H9 (cell line): ENCODE measurements at regions not wholly inside any gene's neighbourhood (a gene's known extent, or its start where the extent isn't known, plus 50 kb on each side); places are given as distances from the start of the nearest gene placed in this dataset.

ENCODE experiments used
- DNase-seq: peaks from one replicate; pipeline ENCODE4 v3.0.0-alpha.2; 2017
- H2AFZ ChIP-seq: one replicate; pipeline ENCODE4 v1.6.1; 2013; ENCODE audit warnings: mild to moderate bottlenecking, low read length, control low read depth, moderate library complexity
- H2AK5ac ChIP-seq: 2 replicates; pipeline ENCODE4 v1.6.1; 2013; ENCODE audit warnings: low read length, control low read depth, mixed read lengths; ENCODE audit not compliant: insufficient read length
- H2BK120ac ChIP-seq: one replicate; pipeline ENCODE4 v1.6.1; 2013; ENCODE audit warnings: low read depth, mild to moderate bottlenecking, low read length, control low read depth, inconsistent platforms; ENCODE audit not compliant: poor library complexity, severe bottlenecking
- H2BK12ac ChIP-seq: 2 replicates; pipeline ENCODE4 v1.6.1; 2013; ENCODE audit warnings: low read length, control low read depth, mixed read lengths, low read depth; ENCODE audit not compliant: insufficient read length
- H2BK15ac ChIP-seq: 2 replicates; pipeline ENCODE4 v1.6.1; 2013; ENCODE audit warnings: low read depth, low read length, control low read depth
- H2BK20ac ChIP-seq: one replicate; pipeline ENCODE4 v1.6.1; 2013; ENCODE audit warnings: low read depth, mild to moderate bottlenecking, low read length, control low read depth, inconsistent platforms; ENCODE audit not compliant: poor library complexity, severe bottlenecking
- H2BK5ac ChIP-seq: 2 replicates; pipeline ENCODE4 v1.6.1; 2013; ENCODE audit warnings: low read length, control low read depth, mixed read lengths; ENCODE audit not compliant: insufficient read length
- H3K14ac ChIP-seq: 2 replicates; pipeline ENCODE4 v1.6.1; 2013; ENCODE audit warnings: low read length, control low read depth; ENCODE audit not compliant: insufficient read depth
- H3K18ac ChIP-seq: 2 replicates; pipeline ENCODE4 v1.6.1; 2013; ENCODE audit warnings: low read depth, mild to moderate bottlenecking, mixed read lengths, low read length, control low read depth; ENCODE audit not compliant: insufficient read length
- H3K23ac ChIP-seq: 2 replicates; pipeline ENCODE4 v1.6.1; 2013; ENCODE audit warnings: low read length, control low read depth, mixed read lengths, low read depth; ENCODE audit not compliant: insufficient read length
- H3K23me2 ChIP-seq: 2 replicates; pipeline ENCODE4 v1.6.1; 2013; ENCODE audit warnings: low read depth, mild to moderate bottlenecking, mixed read lengths, low read length, control low read depth; ENCODE audit not compliant: insufficient read length, poor library complexity, severe bottlenecking
- H3K27ac ChIP-seq: 2 replicates; pipeline ENCODE4 v1.5.1; 2013; ENCODE audit warnings: low read length, control low read depth, mixed read lengths, low read depth; ENCODE audit not compliant: insufficient read length
- H3K27me3 ChIP-seq: 2 replicates; pipeline ENCODE4 v1.6.1; 2013; ENCODE audit warnings: low read length, control low read depth, inconsistent platforms; ENCODE audit not compliant: insufficient read depth
- H3K4ac ChIP-seq: 2 replicates; pipeline ENCODE4 v1.6.1; 2013; ENCODE audit warnings: low read depth, mild to moderate bottlenecking, control low read depth, inconsistent platforms, low read length, moderate library complexity
- H3K4me1 ChIP-seq: 2 replicates; pipeline ENCODE4 v1.6.1; 2013; ENCODE audit warnings: low read length, control low read depth, inconsistent platforms; ENCODE audit not compliant: insufficient read depth
- H3K4me2 ChIP-seq: 2 replicates; pipeline ENCODE4 v1.6.1; 2013; ENCODE audit warnings: low read length, control low read depth, mixed read lengths; ENCODE audit not compliant: insufficient read length, insufficient read depth
- H3K56ac ChIP-seq: 2 replicates; pipeline ENCODE4 v1.6.1; 2013; ENCODE audit warnings: low read depth, mild to moderate bottlenecking, mixed read lengths, low read length, control low read depth; ENCODE audit not compliant: insufficient read length
- H3K79me1 ChIP-seq: 2 replicates; pipeline ENCODE4 v1.6.1; 2013; ENCODE audit warnings: low read depth, mild to moderate bottlenecking, moderate library complexity, low read length, control low read depth, inconsistent platforms; ENCODE audit not compliant: insufficient read depth, poor library complexity, severe bottlenecking
- H3K79me2 ChIP-seq: 2 replicates; pipeline ENCODE4 v1.6.1; 2013; ENCODE audit warnings: low read length, control low read depth, inconsistent platforms; ENCODE audit not compliant: insufficient read depth
- H3K9ac ChIP-seq: 2 replicates; pipeline ENCODE4 v1.6.1; 2013; ENCODE audit warnings: low read length, control low read depth, mixed read lengths; ENCODE audit not compliant: insufficient read length; ENCODE audit errors: extremely low read depth
- H3K9me3 ChIP-seq: one replicate; pipeline ENCODE4 v1.6.1; 2013; ENCODE audit warnings: low read depth, low read length, inconsistent platforms; ENCODE audit not compliant: control insufficient read depth
- H3T11ph ChIP-seq: one replicate; pipeline ENCODE4 v1.6.1; 2013; ENCODE audit warnings: mild to moderate bottlenecking, low read length, control low read depth, inconsistent platforms
- H4K20me1 ChIP-seq: one replicate; pipeline ENCODE4 v1.6.1; 2013; ENCODE audit not compliant: control insufficient read depth, insufficient read length, insufficient read depth
- H4K5ac ChIP-seq: 2 replicates; pipeline ENCODE4 v1.6.1; 2013; ENCODE audit warnings: low read depth, mild to moderate bottlenecking, mixed read lengths, low read length, control low read depth; ENCODE audit not compliant: insufficient read length
- H4K8ac ChIP-seq: replicated peaks from 2 replicates; pipeline ENCODE4 v1.6.1; 2013; ENCODE audit warnings: low read length, control low read depth, mixed read lengths, low read depth; ENCODE audit not compliant: insufficient read length
- H4K91ac ChIP-seq: 2 replicates; pipeline ENCODE4 v1.6.1; 2013; ENCODE audit warnings: low read depth, mild to moderate bottlenecking, moderate library complexity, mixed read lengths, low read length, control low read depth; ENCODE audit not compliant: insufficient read length
- H3K27ac Mint-ChIP-seq, 3 experiments: 2 replicates in 2 of 3; 3 replicates in 1 of 3; pipeline ENCODE4 v1.8.0; 2020 to 2021; ENCODE audit warnings: mixed read lengths in 3 of 3, mild to moderate bottlenecking in 1 of 3, moderate library complexity in 1 of 3
- H3K27me3 Mint-ChIP-seq: 2 replicates; pipeline ENCODE4 v1.8.0; 2021; ENCODE audit warnings: low read depth, mild to moderate bottlenecking, moderate library complexity, mixed read lengths
- H3K36me3 Mint-ChIP-seq, 3 experiments: 2 replicates in 2 of 3; 3 replicates in 1 of 3; pipeline ENCODE4 v1.8.0; 2020 to 2021; ENCODE audit warnings: low read depth in 3 of 3, mixed read lengths in 3 of 3; ENCODE audit not compliant: insufficient read depth in 1 of 3
- H3K4me1 Mint-ChIP-seq, 2 experiments: 2 replicates each; pipeline ENCODE4 v1.8.0; 2020; ENCODE audit warnings: mixed read lengths in 2 of 2
- H3K4me3 Mint-ChIP-seq, 2 experiments: 2 replicates in 1 of 2; 3 replicates in 1 of 2; pipeline ENCODE4 v1.8.0; 2020 to 2021; ENCODE audit warnings: mild to moderate bottlenecking in 2 of 2, mixed read lengths in 2 of 2, moderate library complexity in 1 of 2
- H3K9me3 Mint-ChIP-seq, 2 experiments: 2 replicates in 1 of 2; 3 replicates in 1 of 2; pipeline ENCODE4 v1.8.0; 2020; ENCODE audit warnings: mild to moderate bottlenecking in 2 of 2, mixed read lengths in 2 of 2, moderate library complexity in 1 of 2
- WGBS: extraction: QIAGEN DNeasy Blood & Tissue Kit; methylation state at CpG from one replicate; pipeline ENCODE4 v1.1.7; 2013; ENCODE audit warnings: missing lambda C conversion rate, low lambda C conversion rate, mixed read lengths; ENCODE audit not compliant: insufficient read length; ENCODE audit errors: extremely low coverage; 5-methylcytosine and 5-hydroxymethylcytosine counted together
- TF ChIP-seq, protein P1 (sequence below): fragments of 200-600 bp; sonication (generic); conservative IDR thresholded peaks from 3 replicates; pipeline ENCODE4 v1.8.0; 2021; ENCODE audit warnings: antibody characterized with exemption, mild to moderate bottlenecking

DNA sequence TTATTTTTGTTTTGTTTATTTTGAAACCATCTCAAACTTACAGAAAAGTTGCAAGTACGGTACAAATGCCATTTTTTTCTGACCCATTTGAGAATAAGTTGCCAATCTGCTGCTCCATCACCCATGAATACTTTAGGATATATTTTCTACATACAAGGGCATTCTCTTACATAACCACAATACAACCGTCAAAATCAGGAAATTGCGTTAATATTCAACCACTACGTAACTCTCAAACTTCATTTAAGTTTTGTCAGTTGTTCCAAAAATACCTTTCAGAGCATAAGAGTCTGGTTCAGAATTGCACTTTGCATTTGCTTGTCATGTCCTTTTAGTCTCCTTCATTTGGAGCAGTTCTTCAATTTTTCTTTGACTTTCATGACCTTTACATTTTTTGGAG lies 194.3 kb upstream of the BDNF start:
- Histone ChIP-seq H3K18ac (no peak overlapping the region), H3K14ac (no peak overlapping the region), H4K20me1 (no peaks in the 10 kb centered on the region), H4K91ac (no peak overlapping the region), H3K9me3 (no peaks in the 10 kb centered on the region), H2AK5ac (no peak overlapping the region), H3K9ac (no peak overlapping the region), H3K4me1 (no peaks in the 10 kb centered on the region), H4K8ac (no peak overlapping the region), H2BK15ac (no peak overlapping the region), H3K4ac (no peak overlapping the region), H3K4me2 (no peak overlapping the region), H3K27me3 (no peaks in the 10 kb centered on the region), H2BK120ac (no peak overlapping the region), H3T11ph (no peak overlapping the region), H2BK12ac (no peak overlapping the region), H3K56ac (no peak overlapping the region), H4K5ac (no peak overlapping the region), H3K79me2 (no peaks in the 10 kb centered on the region), H3K23ac (no peak overlapping the region), H2AFZ (no peak overlapping the region), H3K27ac (no peak overlapping the region), H3K23me2 (no peaks in the 10 kb centered on the region), H2BK5ac (no peak overlapping the region), H2BK20ac (no peak overlapping the region), H3K79me1 (no peaks in the 10 kb centered on the region)
- Mint-ChIP-seq H3K4me3 (no peak overlapping the region), H3K27ac (no peak overlapping the region), H3K27me3 (peaks cover 3% of the 10 kb centered on the region; the same call in 1 of the 2 replicates), H3K4me1 (peaks cover 6 to 8% of the 10 kb centered on the region in 2 experiments; a peak in 2 of 4 replicates), H3K36me3 (no peaks in the 10 kb centered on the region), H3K9me3 (peaks cover 0 to 4% of the 10 kb centered on the region in 2 experiments; a peak in 2 of 5 replicates)
- no peak for DNase-seq
- no CpG with 5 or more reads among the region's 4 CpGs for WGBS
- TF ChIP-seq, protein P1, sequence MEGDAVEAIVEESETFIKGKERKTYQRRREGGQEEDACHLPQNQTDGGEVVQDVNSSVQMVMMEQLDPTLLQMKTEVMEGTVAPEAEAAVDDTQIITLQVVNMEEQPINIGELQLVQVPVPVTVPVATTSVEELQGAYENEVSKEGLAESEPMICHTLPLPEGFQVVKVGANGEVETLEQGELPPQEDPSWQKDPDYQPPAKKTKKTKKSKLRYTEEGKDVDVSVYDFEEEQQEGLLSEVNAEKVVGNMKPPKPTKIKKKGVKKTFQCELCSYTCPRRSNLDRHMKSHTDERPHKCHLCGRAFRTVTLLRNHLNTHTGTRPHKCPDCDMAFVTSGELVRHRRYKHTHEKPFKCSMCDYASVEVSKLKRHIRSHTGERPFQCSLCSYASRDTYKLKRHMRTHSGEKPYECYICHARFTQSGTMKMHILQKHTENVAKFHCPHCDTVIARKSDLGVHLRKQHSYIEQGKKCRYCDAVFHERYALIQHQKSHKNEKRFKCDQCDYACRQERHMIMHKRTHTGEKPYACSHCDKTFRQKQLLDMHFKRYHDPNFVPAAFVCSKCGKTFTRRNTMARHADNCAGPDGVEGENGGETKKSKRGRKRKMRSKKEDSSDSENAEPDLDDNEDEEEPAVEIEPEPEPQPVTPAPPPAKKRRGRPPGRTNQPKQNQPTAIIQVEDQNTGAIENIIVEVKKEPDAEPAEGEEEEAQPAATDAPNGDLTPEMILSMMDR, result no peak
